Activated CD4-positive, CD25-positive, alpha-beta regulatory T cell treated with anti-CD3 and anti-CD28 coated beads, Interleukin-2, amount 50 U/mL, for 72 hours (primary cell): ENCODE measurements at regions not wholly inside any gene's neighbourhood (a gene's known extent, or its start where the extent isn't known, plus 50 kb on each side); places are given as distances from the start of the nearest gene placed in this dataset.
"Not testable (repeated sequence)": the region's sequence is repeated elsewhere in the genome, so short reads cannot be mapped to it uniquely, and the experiment has no call there.

Source experiments
- DNase-seq: peaks from one replicate; pipeline ENCODE4 v3.0.0; 2021

GRCh38 chr21:5013455-5014304, 5507.7 kb upstream of the TPTE start:
- DNase-seq = not testable (repeated sequence)

- DNase-seq = not testable (repeated sequence)
These were observed 5506.2 kb upstream of the TPTE start for GRCh38 chr21:5015187-5015586.

DNA sequence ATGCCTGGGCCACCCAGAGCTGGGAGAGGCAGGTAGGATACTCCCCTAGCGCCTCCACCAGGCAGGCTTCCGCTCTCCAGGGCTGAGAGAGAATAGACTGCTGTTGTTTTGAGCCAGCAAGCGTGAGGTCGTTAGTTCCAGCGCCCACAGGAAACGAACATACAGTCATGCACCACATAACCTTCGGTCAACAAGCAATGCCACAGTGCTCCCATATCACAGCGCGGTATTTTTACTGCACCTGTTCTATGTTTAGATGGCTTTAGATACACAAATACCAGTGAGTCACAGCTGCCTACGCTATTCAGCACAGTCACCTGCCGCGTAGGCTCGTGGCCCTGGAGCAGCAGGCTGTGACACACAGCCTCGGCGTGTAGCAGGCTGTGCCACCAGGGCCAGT, 5502.3 kb upstream of the TPTE start:
- not testable (repeated sequence) for DNase-seq

DNA sequence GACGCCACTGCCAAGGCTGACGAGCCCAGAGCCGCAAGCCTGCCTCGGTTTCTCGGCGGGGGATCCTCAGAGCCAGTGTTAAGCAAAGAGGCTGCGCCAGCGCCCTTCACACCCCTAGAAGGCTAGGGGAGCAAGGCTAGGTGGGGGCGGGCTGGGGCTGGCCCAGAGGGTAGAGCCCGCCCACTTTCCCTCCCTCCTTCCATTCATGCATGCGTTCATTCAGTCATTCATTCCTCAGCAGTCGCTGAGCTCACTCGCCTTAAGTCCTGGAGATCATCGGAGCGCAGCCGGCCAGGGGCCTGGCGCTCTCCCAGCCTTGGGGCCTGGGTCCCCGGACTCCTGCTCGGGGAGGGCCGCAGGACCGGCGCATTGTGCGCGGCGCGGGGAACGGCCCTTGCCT, 5499.6 kb upstream of the TPTE start:
- DNase-seq = not testable (repeated sequence)

- not testable (repeated sequence) for DNase-seq
These were observed 5499.1 kb upstream of the TPTE start for GRCh38 chr21:5022254-5022653.

- not testable (repeated sequence) for DNase-seq
These were observed 5498.6 kb upstream of the TPTE start for GRCh38 chr21:5022748-5023147.

DNA sequence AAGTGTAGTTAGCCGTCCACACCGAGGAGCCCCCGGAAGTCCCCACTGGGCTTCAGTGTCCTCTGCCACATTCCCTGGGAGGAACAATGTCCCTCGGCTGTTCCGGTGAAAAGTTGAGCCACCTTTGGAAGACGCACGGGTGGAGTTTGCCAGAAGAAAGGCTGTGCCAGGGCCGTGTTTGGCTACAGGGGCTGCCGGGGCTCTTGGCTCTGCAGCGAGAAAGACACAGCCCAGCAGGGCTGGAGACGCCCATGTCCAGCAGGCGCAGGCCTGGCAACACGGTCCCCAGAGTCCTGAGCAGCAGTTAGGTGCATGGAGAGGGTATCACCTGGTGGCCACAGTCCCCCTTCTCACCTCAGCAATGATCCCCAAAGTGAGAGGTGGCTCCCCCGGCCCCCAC, 5486.2 kb upstream of the TPTE start:
- not testable (repeated sequence) for DNase-seq

DNA sequence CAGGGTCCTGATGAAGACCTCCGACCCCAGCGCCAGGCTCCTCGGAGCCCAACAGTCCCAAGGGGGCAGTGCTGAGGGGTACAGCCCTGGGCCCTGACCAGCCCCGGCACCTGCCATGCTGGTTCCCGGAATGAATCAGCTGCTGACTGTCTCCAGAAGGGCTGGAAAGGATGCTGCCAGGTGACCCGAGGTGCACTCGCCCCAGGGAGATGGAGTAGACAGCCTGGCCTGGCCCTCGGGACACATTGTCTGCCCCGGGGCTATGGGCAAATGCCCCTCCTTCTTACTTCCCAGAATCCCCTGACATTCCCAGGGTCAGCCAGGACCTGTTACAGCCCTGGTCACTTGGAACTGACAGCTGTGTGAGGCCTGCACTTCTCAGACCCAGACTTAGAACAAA, 5485.8 kb upstream of the TPTE start:
- DNase-seq = not testable (repeated sequence)

GRCh38 chr21:5037606-5038331, 5483.6 kb upstream of the TPTE start:
- DNase-seq = not testable (repeated sequence)

DNA sequence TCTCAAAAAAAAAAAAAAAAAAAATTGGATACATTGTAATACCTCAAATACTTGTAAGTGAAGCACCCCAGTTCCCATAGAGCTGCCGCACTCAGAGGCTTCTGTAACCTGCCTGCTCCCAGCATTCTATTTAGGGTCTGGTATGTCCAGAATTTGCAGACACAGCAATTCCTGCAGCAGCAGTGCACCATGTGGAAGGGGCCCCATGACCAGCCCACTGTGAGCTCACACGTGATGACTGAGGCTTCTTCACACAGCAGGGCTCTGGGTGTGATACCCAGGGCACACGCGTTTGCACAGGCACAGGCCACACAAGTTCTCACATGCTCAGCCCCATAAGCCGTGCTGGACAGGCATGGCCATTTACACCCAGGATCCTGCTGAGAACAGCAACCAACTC, 5481.5 kb upstream of the TPTE start:
- DNase-seq = not testable (repeated sequence)

DNA sequence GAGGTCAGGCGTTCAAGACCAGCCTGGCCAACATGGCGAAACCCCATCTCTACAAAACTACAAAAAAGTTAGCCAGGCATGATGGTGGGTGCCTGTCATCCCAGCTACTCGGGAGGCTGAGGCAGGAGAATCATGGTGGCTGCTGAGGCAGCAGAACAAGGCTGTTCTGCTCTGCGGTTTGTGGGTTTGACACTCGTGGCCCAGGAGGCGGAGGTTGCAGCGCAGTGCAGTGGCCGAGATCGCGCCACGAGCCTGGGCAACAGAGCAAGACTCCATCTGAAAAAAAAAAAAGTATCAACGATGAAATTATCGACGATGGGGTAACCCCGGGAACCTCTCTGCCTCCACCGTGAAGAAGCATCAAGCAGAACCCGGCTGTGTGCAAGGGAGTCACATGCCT, 5478.8 kb upstream of the TPTE start:
- not testable (repeated sequence) for DNase-seq

DNA sequence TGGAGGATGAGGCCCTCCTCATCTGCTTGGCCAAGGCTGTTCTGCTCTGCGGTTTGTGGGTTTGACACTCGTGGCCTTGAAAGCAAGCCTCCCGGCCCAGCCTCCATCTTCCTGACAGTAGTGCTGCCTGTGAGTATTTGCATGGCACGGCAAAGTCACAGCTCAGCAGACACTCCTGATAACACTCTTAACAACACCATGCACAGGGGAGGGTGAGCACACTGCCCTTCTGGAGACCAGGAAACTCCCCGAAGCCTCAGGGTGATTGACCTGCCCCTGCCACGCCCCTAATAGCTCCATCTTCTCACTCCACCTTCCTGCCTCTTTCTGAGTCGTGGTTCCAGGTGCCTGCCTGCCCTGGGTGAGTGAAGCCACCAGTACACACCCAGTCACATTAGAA, 5476.6 kb upstream of the TPTE start:
- not testable (repeated sequence) for DNase-seq

DNA sequence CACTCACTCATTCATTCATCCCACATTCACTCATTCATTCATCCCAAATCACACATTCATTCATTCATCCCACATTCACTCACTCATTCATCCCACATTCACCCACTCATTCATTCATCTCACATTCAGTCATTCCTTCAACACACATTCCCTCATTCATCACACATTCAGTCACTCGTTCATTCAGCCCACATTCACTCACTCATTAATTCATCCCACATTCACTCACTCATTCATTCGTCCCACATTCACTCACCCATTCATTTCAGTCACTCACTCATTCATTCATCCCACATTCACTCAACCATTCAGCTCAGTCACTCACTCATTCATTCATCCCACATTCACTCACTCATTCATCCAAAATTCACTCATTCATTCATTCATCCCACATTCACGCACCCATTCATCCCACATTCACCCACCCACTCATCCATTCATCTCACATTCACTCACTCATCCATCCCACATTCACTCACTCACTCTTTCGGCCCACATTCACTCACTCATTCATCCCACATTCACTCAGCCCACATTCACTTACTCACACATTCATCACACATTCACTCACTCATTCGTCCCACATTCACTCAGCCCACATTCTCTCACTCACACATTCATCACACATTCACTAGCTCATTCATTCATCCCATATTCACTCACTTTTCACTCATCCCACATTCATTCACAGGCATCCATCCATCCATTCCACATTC, 5469.9 kb upstream of the TPTE start:
- DNase-seq = not testable (repeated sequence)

DNA sequence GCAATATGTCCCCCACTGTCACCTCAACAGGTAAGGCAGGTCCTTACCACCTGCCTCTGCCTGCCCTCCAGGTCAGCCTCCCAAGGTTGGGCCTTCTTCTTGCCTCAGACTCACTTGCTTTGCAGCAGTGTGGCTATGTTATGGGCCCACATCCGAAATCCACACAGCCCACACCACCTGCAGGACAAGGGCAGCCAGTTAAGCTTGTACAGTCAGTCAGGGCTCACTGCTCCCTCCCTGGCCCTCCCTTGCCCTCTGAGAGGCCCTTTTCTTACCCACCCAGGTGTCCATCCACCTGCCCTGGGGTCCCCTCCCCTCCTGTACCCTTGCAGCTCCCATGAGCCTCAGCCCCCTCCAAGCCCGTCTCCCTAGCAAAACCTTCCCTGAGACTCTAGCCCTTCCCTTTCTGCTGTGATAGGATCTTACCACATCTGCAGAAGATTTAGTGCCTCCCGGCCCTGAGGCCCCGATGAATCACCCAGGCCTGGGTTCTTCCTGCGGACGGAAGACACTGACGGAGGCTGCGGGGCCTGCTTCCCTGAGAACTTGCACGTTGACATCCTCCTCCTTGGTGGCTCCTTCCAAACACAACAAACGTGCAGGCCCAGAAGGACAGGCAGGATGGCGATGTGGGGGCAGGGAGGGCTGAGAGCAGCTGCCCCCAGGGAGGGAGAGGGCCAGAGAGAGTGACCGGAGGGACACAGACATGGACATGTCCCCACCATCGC, 5466.2 kb upstream of the TPTE start:
- not testable (repeated sequence) for DNase-seq

GRCh38 chr21:5055996-5056962, 5465.1 kb upstream of the TPTE start:
- DNase-seq = not testable (repeated sequence)

- DNase-seq = not testable (repeated sequence)
These were observed 5464.3 kb upstream of the TPTE start for GRCh38 chr21:5057077-5057476.

DNA sequence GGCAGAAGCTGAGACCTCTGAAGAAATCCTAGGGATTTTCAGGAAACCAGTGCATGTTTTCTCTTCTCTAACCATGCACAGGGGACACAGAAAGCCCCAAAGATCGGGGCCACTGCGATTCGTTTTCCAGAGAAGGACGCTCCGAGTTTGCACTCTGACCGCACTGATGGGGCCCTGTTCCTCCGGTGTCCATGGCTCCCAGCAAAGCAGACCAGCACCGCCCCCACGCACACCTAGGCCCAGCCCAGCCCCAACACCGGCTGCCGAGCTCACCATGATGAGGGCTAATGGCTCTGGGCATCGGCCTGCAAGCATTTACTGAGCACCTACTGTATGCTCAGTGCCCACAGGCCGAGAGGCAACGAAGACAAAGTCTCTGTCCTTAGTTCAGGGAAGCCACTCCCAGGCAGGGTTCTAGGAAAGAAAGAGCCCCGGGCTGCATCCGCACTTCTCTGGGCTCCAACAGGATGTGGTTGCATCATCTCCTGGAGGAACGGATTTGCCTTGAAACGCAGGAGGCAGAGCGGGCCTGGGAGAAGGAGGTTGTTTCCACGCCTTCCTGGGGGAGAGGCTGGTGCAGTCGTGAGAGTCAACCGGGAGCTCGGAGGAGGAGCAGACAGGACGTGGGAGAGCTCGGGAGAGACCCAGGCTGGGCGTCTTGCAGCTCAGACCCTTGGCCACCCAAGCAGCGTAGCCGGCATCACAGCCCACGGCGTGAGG, 5460.9 kb upstream of the TPTE start:
- DNase-seq = not testable (repeated sequence)

DNA sequence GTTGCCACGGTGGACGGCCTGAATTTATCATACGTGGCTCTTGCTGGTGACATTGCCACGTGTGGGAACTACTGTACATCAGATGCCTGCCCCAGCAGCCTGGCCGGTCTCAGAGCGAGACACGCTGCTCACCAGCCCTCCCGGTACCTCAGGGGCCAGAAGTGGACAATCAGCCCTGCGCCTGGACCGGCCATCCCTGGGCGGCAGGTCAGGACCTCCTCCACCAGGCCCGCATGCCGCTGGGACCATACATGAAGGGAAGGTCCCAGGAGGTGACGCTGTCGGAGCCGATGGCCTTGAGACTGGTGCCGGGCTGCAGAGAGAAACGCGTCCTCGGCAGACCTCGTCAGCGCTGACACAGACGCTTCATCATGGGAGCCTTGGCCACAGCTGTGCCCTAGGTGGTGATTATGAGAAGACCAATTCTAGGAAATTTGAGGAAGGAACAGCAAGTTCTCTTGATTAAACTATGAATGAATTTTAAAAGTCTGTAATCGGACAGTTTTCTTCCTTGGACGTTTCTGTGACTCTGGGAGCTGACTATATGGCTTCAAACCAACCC, 5456.7 kb upstream of the TPTE start:
- DNase-seq = not testable (repeated sequence)

DNA sequence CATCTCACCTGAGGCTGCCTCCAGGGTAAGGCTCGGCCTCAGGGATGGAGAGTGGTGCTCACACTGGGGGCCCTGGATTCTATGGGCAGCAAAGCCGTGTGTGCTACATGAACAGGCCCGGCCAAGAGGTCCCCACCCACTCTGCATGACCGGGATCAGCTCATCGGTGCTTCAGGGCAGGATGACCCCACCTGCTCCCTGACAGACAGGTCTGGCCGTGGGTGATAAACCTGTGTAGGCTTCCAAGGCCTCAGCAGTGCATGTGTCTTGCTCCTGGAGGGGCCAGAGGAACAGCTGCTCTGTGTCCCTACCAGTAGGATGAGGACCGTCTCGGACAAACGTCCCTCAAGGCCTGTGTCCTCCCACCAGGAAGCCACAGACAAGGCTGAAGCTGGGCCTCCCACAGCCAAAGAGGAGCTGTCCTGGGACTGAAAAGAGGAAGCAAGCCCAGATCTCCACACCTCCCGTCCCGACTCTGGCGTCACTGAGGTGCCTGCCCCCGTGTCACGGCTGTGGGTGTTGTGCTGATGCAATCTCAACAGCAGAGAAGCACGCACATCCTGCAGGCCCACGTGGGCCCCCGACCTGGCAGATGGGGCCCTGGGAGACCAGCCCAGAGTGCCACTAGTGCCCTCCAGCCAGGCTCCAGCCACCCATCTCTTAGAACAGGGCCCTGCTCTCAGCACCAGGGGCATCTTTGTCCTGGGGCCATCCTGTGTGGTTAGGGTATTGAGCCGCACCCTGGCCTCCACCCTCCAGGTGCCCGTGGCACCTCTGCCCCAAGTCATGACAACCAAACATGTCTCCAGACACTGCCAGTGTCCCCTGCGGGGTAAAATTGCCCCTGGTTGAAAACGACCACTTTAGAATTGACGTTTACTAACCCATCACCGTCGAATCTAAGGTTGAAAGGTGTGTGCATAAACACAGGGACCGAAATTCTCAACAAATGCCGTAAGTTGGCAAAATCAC, 5455.9 kb upstream of the TPTE start:
- DNase-seq = peak; percentile 64
